ENCODE measurements at regions not wholly inside any gene's neighbourhood (a gene's known extent, or its start where the extent isn't known, plus 50 kb on each side); places are given as distances from the start of the nearest gene placed in this dataset.

GRCh38 chr3:148243609-148244008 is 454.1 kb upstream of the AGTR1 start:
- no peaks in the 10 kb centered on the region for H3K4me1 Mint-ChIP-seq
- H3K4me3 Mint-ChIP-seq: no peak overlapping the region
- no peak for DNase-seq (ENCODE audit: low read depth, low spot score)
- no peak for TF ChIP-seq CTCF (conservative IDR thresholded peaks at IDR 0.05)
- peaks cover 4% of the 10 kb centered on the region for H3K9me3 Mint-ChIP-seq
- no peaks in the 10 kb centered on the region for H3K36me3 Mint-ChIP-seq (ENCODE audit: low read depth)
- H3K27ac Mint-ChIP-seq (ENCODE audit: unreplicated experiment): no peak overlapping the region
- H3K27me3 Mint-ChIP-seq (ENCODE audit: low read depth): no peaks in the 10 kb centered on the region

- no peaks in the 10 kb centered on the region for H3K4me1 Mint-ChIP-seq
- no peak for TF ChIP-seq CTCF (conservative IDR thresholded peaks at IDR 0.05)
- H3K9me3 Mint-ChIP-seq: peaks cover 4% of the 10 kb centered on the region
- H3K4me3 Mint-ChIP-seq: no peak overlapping the region
- no peaks in the 10 kb centered on the region for H3K27me3 Mint-ChIP-seq (ENCODE audit: low read depth)
- no peak for DNase-seq (ENCODE audit: low read depth, low spot score)
- H3K36me3 Mint-ChIP-seq (ENCODE audit: low read depth): no peaks in the 10 kb centered on the region
- H3K27ac Mint-ChIP-seq (ENCODE audit: unreplicated experiment): no peak overlapping the region
Observed at GRCh38 chr3:148246291-148246923, 451.3 kb upstream of the AGTR1 start.

GRCh38 chr3:148253713-148254112 is 444.0 kb upstream of the AGTR1 start:
- peaks cover 5% of the 10 kb centered on the region for H3K36me3 Mint-ChIP-seq (ENCODE audit: low read depth)
- H3K27ac Mint-ChIP-seq (ENCODE audit: unreplicated experiment): no peak overlapping the region
- DNase-seq (ENCODE audit: low read depth, low spot score): no peak
- peaks cover 5% of the 10 kb centered on the region for H3K9me3 Mint-ChIP-seq
- no peak overlapping the region for H3K4me3 Mint-ChIP-seq
- no peaks in the 10 kb centered on the region for H3K27me3 Mint-ChIP-seq (ENCODE audit: low read depth)
- TF ChIP-seq CTCF (conservative IDR thresholded peaks at IDR 0.05): no peak
- peaks cover 4% of the 10 kb centered on the region for H3K4me1 Mint-ChIP-seq

- TF ChIP-seq CTCF (conservative IDR thresholded peaks at IDR 0.05): no peak
- Mint-ChIP-seq H3K4me1 (peaks cover 4% of the 10 kb centered on the region), H3K36me3 (ENCODE audit: low read depth) (peaks cover 5% of the 10 kb centered on the region), H3K27ac (ENCODE audit: unreplicated experiment) (no peak overlapping the region), H3K4me3 (no peak overlapping the region), H3K27me3 (ENCODE audit: low read depth) (no peaks in the 10 kb centered on the region), H3K9me3 (peaks cover 8% of the 10 kb centered on the region)
- no peak for DNase-seq (ENCODE audit: low read depth, low spot score)
Observed at GRCh38 chr3:148254402-148254801, 443.3 kb upstream of the AGTR1 start.

GRCh38 chr3:148255981-148256969 is 441.4 kb upstream of the AGTR1 start:
- Mint-ChIP-seq H3K27me3 (ENCODE audit: low read depth) (no peaks in the 10 kb centered on the region), H3K27ac (ENCODE audit: unreplicated experiment) (no peak overlapping the region), H3K4me1 (peaks cover 4% of the 10 kb centered on the region), H3K36me3 (ENCODE audit: low read depth) (peaks cover 5% of the 10 kb centered on the region), H3K9me3 (peaks cover 8% of the 10 kb centered on the region), H3K4me3 (no peak overlapping the region)
- no peak for TF ChIP-seq CTCF (conservative IDR thresholded peaks at IDR 0.05)
- no peak for DNase-seq (ENCODE audit: low read depth, low spot score)

All from neural crest cell (in vitro differentiated cells).